Coronary artery (tissue), 2 donors: ENCODE measurements at regions not wholly inside any gene's neighbourhood (a gene's known extent, or its start where the extent isn't known, plus 50 kb on each side); places are given as distances from the start of the nearest gene placed in this dataset.

Source experiments
- DNase-seq: peaks from one replicate; pipeline ENCODE4 v3.0.0-alpha.2; 2017; ENCODE audit warnings: low spot score
- H3K27ac ChIP-seq, 2 donors: fragments of 200-600 bp; sonication (generic); one replicate each; pipeline ENCODE4 v1.5.1; 2016 to 2019
- H3K4me3 ChIP-seq: fragments of 200-600 bp; sonication (generic); 2 replicates; pipeline ENCODE4 v1.5.1; 2016; ENCODE audit warnings: mild to moderate bottlenecking, moderate library complexity
- CTCF ChIP-seq: fragments of 200-600 bp; sonication (generic); IDR thresholded peaks from one replicate; pipeline ENCODE4 v1.5.1; 2019; ENCODE audit warnings: antibody characterized with exemption

GRCh38 chr7:124692425-124692824, 73.2 kb downstream of the GPR37 start:
- no peak for TF ChIP-seq CTCF

GRCh38 chr7:124690840-124691239, 74.8 kb downstream of the GPR37 start:
- no peak overlapping the region for H3K27ac ChIP-seq
- no peak for DNase-seq
- H3K4me3 ChIP-seq, result no peak overlapping the region
- no peak for TF ChIP-seq CTCF

More at GRCh38 chr7:124692425-124692824, 73.2 kb downstream of the GPR37 start:
- no peak for DNase-seq
- H3K27ac ChIP-seq, result no peak overlapping the region
- no peak overlapping the region for H3K4me3 ChIP-seq

- no peak for TF ChIP-seq CTCF
- H3K4me3 ChIP-seq, result no peak overlapping the region
- H3K27ac ChIP-seq, result no peak overlapping the region
- no peak for DNase-seq
These were observed 75.7 kb downstream of the GPR37 start for GRCh38 chr7:124689931-124690330.

GRCh38 chr7:124689523-124689922, 76.1 kb downstream of the GPR37 start:
- no peak overlapping the region for H3K4me3 ChIP-seq
- no peak overlapping the region for H3K27ac ChIP-seq
- no peak for DNase-seq
- no peak for TF ChIP-seq CTCF

- no peak overlapping the region for H3K4me3 ChIP-seq
- no peak for DNase-seq
- H3K27ac ChIP-seq, result no peak overlapping the region
- no peak for TF ChIP-seq CTCF
These were observed 76.6 kb downstream of the GPR37 start for GRCh38 chr7:124688991-124689390.

- TF ChIP-seq CTCF, result no peak
- Histone ChIP-seq H3K4me3 (no peak overlapping the region), H3K27ac (no peak overlapping the region)
- no peak for DNase-seq
These were observed 78.9 kb downstream of the GPR37 start for GRCh38 chr7:124686543-124687171.

GRCh38 chr7:124681946-124682345, 83.6 kb downstream of the GPR37 start:
- DNase-seq, result no peak
- no peak for TF ChIP-seq CTCF
- no peak overlapping the region for H3K27ac ChIP-seq

More at GRCh38 chr7:124681946-124682345, 83.6 kb downstream of the GPR37 start:
- H3K4me3 ChIP-seq, result no peak overlapping the region
